ENCODE measurements at regions not wholly inside any gene's neighbourhood (a gene's known extent, or its start where the extent isn't known, plus 50 kb on each side); places are given as distances from the start of the nearest gene placed in this dataset.

DNA sequence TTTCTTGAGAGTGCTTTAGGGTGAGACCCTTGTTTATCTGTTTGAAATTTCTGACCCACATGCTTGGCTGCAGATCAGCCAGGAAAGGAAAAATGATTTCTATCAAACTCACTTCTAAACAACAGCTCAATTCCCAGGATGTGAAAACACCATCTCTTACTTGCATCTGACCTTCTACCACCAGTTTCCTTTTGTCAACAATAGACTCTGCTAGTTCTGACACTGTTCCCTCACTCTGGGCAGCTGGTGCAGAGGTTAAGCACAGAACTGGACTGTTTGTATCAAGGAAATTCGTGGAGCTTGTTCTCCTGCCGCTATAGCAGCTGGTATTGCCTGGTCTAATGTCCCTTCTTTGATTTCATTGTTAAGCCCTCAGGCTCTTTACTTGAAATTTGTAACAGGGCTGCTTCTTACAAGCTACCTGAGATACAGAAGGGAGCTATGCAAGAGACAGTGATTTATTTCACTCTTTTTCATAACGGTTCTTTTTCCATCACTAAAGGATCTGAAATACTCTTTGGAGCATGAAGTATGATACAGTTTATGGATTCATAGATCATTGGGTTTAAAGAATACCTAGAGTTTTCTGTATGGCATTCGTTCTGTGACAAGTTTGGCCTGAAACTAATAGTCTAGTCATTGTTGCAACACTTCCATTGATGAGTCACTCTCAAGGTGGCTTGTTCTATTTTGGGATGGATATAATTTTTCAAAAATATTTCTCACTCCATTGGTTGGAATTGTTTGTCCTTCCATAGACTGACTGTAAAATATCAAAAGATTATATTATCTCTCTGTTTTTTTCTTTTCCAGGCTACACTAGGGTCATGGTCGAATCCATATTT, 178.2 kb upstream of the ZC3H12C start:
- no peaks in the 10 kb centered on the region for H3K4me1 Mint-ChIP-seq (ENCODE audit: low read depth)
- intact Hi-C loops (cut with micrococcal nuclease): no loop called here
- H3K9me3 Mint-ChIP-seq: peaks cover 12% of the 10 kb centered on the region
- no peaks in the 10 kb centered on the region for H3K36me3 Mint-ChIP-seq (ENCODE audit: low read depth)
- H3K27ac Mint-ChIP-seq: no peak overlapping the region
- H3K27me3 Mint-ChIP-seq: no peaks in the 10 kb centered on the region
- H3K4me3 Mint-ChIP-seq: no peak overlapping the region

DNA sequence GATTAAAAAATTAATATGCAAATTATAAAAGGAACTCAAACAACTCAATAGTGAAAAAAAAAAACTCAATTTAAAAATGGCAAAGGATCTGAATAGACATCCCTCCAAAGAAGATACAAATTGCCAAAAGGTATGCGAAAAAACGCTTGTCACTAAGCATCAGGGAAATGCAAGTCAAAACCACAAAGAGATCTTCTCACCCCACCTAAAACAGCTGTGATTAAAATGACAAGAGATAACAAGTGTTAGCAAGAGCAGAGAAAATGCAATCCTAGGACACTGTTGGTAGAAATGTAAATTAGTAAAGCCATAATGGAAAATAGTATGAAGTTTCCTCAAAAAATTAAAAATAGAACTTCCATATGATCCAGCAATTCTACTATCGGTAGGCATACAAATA, 166.3 kb upstream of the ZC3H12C start:
- Mint-ChIP-seq H3K27ac (no peak overlapping the region), H3K27me3 (no peaks in the 10 kb centered on the region), H3K9me3 (peaks cover 9% of the 10 kb centered on the region), H3K4me3 (no peak overlapping the region), H3K4me1 (ENCODE audit: low read depth) (no peaks in the 10 kb centered on the region), H3K36me3 (ENCODE audit: low read depth) (no peaks in the 10 kb centered on the region)
- intact Hi-C loops (cut with micrococcal nuclease): no loop called here

DNA sequence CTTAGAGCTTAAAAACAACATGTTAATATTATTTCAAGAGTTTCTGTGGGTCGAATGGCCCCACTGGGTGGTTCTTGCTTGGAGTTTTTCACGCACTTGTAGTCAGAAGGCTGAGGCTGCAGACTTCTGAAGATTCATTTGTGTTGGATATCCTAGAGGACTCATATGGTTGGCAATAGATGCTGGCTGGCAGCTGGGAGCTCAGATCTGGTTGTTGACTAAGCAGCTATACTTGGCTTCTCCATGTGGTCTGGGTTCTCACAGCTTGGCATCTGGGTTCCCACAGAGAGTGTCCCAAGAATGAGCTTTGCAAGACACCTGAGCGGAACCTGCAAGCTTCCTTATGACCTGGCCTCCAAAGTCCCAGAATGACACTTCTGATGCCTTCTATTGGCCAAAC, 163.9 kb upstream of the ZC3H12C start:
- Mint-ChIP-seq H3K4me3 (no peak overlapping the region), H3K9me3 (no peaks in the 10 kb centered on the region), H3K27me3 (no peaks in the 10 kb centered on the region), H3K36me3 (ENCODE audit: low read depth) (no peaks in the 10 kb centered on the region), H3K4me1 (ENCODE audit: low read depth) (no peaks in the 10 kb centered on the region), H3K27ac (no peak overlapping the region)
- intact Hi-C loops (cut with micrococcal nuclease): no loop called here

DNA sequence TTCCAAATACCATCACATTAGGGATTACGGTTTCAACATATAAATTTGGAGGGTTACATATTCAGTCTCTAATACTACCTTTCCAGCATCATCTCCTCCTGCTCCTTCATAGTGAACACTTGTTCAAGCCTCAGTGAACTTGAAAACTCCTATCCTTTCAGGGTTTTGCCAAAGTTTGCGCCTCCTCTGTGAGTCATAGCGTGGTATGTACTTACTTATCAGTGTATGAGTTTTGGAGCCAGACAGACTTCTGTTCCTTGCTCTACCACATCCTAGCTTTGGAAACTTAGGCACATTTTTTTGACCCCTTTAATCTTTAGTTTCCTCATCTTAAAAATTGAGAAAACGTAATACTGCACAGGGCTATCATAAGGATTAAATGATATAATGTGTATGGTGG, 160.1 kb upstream of the ZC3H12C start:
- intact Hi-C loops (cut with micrococcal nuclease): no loop called here
- H3K27me3 Mint-ChIP-seq: no peaks in the 10 kb centered on the region
- no peak overlapping the region for H3K27ac Mint-ChIP-seq
- no peaks in the 10 kb centered on the region for H3K4me1 Mint-ChIP-seq (ENCODE audit: low read depth)
- no peak overlapping the region for H3K4me3 Mint-ChIP-seq
- no peaks in the 10 kb centered on the region for H3K9me3 Mint-ChIP-seq
- no peaks in the 10 kb centered on the region for H3K36me3 Mint-ChIP-seq (ENCODE audit: low read depth)

DNA sequence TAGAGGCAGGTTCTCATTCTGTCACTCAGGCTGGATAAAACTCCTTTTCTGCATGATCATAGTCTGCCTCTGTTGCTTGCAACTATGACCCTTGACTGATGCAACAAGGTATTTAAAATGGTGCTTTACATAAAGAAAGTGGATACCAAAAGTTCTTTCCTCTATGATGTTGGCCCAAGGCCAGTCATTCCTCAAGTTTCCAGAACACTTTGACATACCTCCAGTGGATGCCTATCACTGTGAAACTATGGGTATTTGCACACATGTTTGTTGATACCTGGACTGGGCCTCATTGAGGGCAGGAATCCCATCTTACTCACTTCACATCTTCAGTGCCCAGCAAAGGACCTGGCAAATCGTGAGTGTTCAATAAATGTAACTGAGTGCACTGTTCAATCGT, 159.0 kb upstream of the ZC3H12C start:
- no peaks in the 10 kb centered on the region for H3K4me1 Mint-ChIP-seq (ENCODE audit: low read depth)
- no peaks in the 10 kb centered on the region for H3K9me3 Mint-ChIP-seq
- no peak overlapping the region for H3K27ac Mint-ChIP-seq
- H3K36me3 Mint-ChIP-seq (ENCODE audit: low read depth): no peaks in the 10 kb centered on the region
- intact Hi-C loops (cut with micrococcal nuclease): no loop called here
- H3K4me3 Mint-ChIP-seq: no peak overlapping the region
- H3K27me3 Mint-ChIP-seq: no peaks in the 10 kb centered on the region

DNA sequence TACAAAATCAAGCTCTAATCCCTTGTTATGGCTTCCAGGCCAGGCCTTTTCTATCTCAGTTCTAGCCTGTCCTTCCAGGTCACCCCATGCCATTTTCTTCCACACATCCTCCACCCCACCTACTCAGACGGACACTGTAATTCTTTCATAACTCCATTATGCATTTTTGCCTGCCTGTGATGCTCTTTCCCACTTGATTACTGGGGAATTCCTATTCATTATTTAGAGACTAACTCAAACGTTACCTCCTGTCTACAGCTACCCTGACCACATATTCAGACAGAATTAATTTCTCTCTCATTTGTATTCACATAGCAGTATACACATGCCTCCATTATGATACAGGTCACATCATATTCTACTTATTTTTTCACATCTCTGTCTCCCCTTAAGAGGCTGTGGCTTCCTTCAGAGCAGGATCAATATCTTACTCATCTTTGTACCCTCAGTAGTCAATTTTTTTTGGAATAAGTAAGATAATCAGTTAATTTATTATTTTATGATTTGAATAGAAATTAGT, 156.5 kb upstream of the ZC3H12C start:
- no peaks in the 10 kb centered on the region for H3K9me3 Mint-ChIP-seq
- intact Hi-C loops (cut with micrococcal nuclease): no loop called here
- H3K27me3 Mint-ChIP-seq: no peaks in the 10 kb centered on the region
- no peak overlapping the region for H3K27ac Mint-ChIP-seq
- no peak overlapping the region for H3K4me3 Mint-ChIP-seq
- no peaks in the 10 kb centered on the region for H3K36me3 Mint-ChIP-seq (ENCODE audit: low read depth)
- H3K4me1 Mint-ChIP-seq (ENCODE audit: low read depth): peaks cover 21% of the 10 kb centered on the region

DNA sequence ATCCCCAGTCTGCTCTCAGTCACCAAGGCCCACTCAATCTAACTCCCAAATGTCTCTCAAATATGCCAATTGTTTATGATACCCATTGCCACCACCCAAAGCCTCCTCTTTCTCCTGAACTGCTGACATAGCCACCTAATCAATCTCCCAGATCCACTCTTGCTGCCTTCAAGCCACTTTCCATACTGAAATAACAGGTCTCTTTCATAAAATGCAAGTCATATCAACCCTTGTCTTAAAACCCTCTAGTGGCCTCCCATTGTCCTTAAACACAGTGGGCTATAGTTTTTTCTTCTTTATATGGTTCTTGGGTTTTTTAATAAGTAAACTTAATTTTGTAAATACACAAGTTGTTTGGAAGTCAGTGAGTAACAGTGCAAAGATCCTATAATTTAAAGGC, 155.2 kb upstream of the ZC3H12C start:
- H3K4me1 Mint-ChIP-seq (ENCODE audit: low read depth): peaks cover 31% of the 10 kb centered on the region

DNA sequence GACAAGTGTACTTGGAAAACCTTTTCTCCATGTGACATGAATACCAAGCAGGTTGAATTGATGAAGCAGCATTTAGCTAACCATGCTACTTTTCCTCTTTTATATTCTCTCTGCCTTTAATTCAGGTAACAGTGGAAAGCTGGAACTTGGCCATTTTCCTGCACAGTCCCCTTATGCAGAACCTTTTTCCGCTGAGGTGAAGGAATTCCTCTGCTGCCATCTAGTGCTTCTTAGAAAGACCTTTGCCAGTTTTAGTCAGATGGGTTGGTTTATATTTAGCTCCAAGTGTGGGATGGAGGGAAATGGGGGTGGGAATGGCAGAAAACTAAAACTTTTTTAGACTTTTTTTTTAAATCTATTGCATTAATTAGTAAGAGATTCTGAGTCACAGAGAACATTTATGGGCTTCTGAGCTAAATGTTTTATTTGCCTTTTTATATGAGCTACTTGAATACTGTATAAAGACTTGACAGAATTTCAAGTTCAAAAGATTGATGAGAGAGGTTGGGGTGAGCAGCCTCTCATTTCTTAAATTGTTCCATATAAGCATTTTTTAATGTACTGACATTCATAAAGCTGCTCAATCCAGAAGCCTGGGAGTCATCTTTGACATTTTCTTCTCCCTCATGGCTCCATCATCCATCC, 153.9 kb upstream of the ZC3H12C start:
- no peaks in the 10 kb centered on the region for H3K36me3 Mint-ChIP-seq (ENCODE audit: low read depth)
- intact Hi-C loops (cut with micrococcal nuclease): loop anchor here (1.0 to 2.0 kb wide), 2 partner anchors 86 to 1241 kb away; no protein-coding TSS in a partner anchor

More for the DNA sequence above, 155.2 kb upstream of the ZC3H12C start:
- intact Hi-C loops (cut with micrococcal nuclease): loop anchor here (2.0 kb wide), 1 partner anchor 85 kb away; no protein-coding TSS in a partner anchor
- Mint-ChIP-seq H3K27me3 (no peaks in the 10 kb centered on the region), H3K27ac (no peak overlapping the region), H3K36me3 (ENCODE audit: low read depth) (no peaks in the 10 kb centered on the region), H3K4me3 (no peak overlapping the region), H3K9me3 (no peaks in the 10 kb centered on the region)

DNA sequence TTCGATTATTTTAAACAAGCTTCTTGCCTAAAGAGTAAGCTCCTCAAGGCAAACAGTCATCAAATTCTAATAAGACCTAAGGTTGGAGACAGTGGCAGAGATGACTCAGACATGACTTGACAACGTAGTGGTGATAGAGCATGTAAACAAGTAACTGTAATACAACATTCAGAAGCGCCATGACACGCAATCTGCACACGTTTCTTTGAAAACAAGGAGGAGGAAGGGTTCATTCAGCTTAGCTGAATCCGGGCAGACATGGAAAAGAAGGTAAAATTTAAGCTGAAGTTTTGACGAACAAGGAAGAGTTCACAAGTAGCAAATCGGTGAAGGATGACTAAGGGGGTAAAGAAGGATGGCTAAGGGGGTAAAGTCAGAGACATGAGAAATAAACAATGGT, 152.4 kb upstream of the ZC3H12C start:
- Mint-ChIP-seq H3K4me3 (no peak overlapping the region), H3K27ac (peak overlapping the region; percentile 12), H3K36me3 (ENCODE audit: low read depth) (no peaks in the 10 kb centered on the region), H3K4me1 (ENCODE audit: low read depth) (peaks cover 36% of the 10 kb centered on the region), H3K27me3 (no peaks in the 10 kb centered on the region), H3K9me3 (no peaks in the 10 kb centered on the region)
- intact Hi-C loops (cut with micrococcal nuclease): loop anchor here (10.0 kb wide), 2 partner anchors 234 to 494 kb away; no protein-coding TSS in a partner anchor

More for the DNA sequence above, 153.9 kb upstream of the ZC3H12C start:
- Mint-ChIP-seq H3K4me3 (no peak overlapping the region), H3K4me1 (ENCODE audit: low read depth) (peaks cover 35% of the 10 kb centered on the region), H3K9me3 (no peaks in the 10 kb centered on the region), H3K27ac (no peak overlapping the region), H3K27me3 (no peaks in the 10 kb centered on the region)

DNA sequence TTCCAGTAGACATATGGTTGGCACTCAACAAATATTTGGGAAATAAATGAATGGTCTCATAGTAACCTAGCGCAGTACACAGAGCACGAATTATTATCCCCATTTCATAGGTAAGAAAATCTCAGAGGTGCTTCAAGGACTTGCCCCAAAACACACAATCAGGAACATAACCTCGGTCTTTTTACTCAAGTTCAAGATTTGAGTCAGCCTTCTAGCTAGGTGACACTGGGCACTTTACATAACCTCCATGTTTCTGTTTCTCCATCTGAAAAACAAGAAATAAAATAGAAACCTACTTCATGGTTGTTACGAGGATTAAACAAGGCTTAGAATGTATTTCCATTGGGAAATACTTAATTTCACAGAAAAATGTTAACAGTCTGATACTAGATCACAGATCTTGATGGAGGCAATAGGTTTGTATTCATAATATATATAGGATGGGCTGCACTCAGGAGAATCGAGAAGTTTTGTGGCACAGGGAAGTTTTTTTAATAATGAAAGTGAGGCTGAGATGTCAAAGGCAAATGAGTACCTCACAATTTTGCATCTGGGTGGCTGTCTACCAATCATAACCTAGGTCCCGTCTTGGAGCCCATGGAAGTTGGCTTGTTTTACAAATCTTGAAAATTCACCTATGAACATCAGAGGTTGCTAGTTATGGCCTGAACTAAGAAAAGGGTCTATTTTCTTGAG, 147.4 kb upstream of the ZC3H12C start:
- H3K4me3 Mint-ChIP-seq: no peak overlapping the region
- H3K27ac Mint-ChIP-seq: peak overlapping the region; percentile 81
- intact Hi-C loops (cut with micrococcal nuclease): loop anchor here (2.0 to 10.0 kb wide), 6 partner anchors 37 to 489 kb away; partner anchors contain the start of gene ZC3H12C
- H3K27me3 Mint-ChIP-seq: no peaks in the 10 kb centered on the region
- H3K4me1 Mint-ChIP-seq (ENCODE audit: low read depth): peaks cover 36% of the 10 kb centered on the region
- no peaks in the 10 kb centered on the region for H3K9me3 Mint-ChIP-seq
- H3K36me3 Mint-ChIP-seq (ENCODE audit: low read depth): no peaks in the 10 kb centered on the region

DNA sequence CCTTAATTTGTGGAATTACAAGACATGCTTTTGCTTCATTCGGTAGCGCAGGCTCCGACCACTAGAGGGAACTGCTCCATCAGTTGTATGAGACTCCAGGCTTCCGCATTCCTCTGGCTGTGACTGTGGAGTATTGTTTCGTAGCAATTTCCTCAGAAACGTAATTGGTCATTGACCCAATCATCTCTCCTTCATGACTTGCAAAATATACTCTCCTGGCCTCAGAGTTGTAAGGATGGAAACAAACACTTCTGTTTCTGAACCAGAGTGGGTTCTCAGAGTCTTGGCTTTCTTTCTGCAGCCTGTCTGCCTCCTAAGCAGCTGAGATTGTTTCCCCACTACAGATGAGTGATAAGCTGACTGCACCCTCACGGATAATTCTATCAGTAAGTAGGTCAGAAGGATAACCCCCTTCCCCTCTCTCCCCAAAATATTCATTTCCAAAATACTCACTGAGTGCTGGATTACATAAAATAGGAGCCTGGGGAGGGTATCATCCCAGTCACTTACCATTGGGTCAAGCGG, 146.8 kb upstream of the ZC3H12C start:
- Mint-ChIP-seq H3K9me3 (no peaks in the 10 kb centered on the region), H3K36me3 (ENCODE audit: low read depth) (no peaks in the 10 kb centered on the region), H3K27me3 (no peaks in the 10 kb centered on the region), H3K27ac (peak overlapping the region; percentile 81), H3K4me1 (ENCODE audit: low read depth) (peaks cover 30% of the 10 kb centered on the region), H3K4me3 (no peak overlapping the region)
- intact Hi-C loops (cut with micrococcal nuclease): loop anchor here (2.0 to 10.0 kb wide), 5 partner anchors 36 to 488 kb away; partner anchors contain the start of gene ZC3H12C

DNA sequence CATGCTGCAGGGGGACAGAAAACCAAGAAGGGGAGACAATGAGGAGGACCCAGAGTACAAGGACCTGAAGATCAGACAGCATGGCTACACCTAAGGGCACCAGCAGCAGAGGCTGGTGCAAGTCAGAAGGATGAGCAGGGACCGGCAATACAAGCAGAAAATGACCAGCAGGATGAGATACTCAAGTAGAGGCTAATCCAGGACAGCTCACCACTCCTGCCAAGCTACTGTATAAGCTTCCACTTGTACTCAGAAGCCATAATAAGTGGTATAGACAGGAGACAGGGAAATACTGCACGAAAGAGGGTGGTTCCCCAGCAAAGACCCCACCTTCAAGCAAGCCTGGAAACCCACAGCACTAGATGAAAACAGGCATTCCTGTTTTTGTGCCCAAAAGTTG, 138.7 kb upstream of the ZC3H12C start:
- intact Hi-C loops (cut with micrococcal nuclease): no loop called here
- Mint-ChIP-seq H3K27ac (no peak overlapping the region), H3K27me3 (no peaks in the 10 kb centered on the region), H3K9me3 (no peaks in the 10 kb centered on the region), H3K36me3 (ENCODE audit: low read depth) (no peaks in the 10 kb centered on the region), H3K4me1 (ENCODE audit: low read depth) (no peaks in the 10 kb centered on the region), H3K4me3 (no peak overlapping the region)

DNA sequence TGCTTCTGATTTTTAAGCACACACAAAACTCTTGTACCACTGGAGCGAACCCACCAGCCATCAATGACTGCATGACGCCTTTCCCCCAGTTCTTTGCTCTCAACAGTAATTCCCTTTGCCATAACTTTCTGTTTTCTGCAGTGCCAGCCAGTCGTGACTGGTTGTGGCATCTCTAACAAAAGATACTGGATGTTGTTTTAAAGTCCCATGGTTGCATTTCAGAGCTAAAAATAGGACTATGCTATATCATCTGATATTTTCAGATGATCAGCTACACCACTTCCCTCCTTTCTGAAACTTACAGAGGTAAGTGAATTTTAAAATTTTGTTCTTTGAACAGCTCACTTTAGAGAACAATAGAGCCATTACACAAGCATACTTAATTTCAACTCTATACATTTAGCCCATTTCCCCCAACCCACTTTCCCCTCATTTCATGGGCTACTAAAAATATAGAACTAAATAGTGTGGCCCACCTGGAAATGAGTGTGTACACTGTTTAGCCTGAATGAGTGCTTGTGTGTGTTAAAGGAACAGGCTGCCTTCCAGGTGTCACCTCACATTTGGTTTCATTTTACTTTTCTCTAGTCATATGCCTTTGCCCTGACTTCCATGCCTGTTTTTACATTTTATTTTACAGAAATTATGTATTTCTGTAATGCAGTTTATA, 136.9 kb upstream of the ZC3H12C start:
- no peaks in the 10 kb centered on the region for H3K9me3 Mint-ChIP-seq
- H3K4me1 Mint-ChIP-seq (ENCODE audit: low read depth): no peaks in the 10 kb centered on the region
- H3K27ac Mint-ChIP-seq: no peak overlapping the region
- no peaks in the 10 kb centered on the region for H3K27me3 Mint-ChIP-seq
- intact Hi-C loops (cut with micrococcal nuclease): no loop called here
- no peak overlapping the region for H3K4me3 Mint-ChIP-seq
- no peaks in the 10 kb centered on the region for H3K36me3 Mint-ChIP-seq (ENCODE audit: low read depth)
